BLaER1 (cell line): ENCODE measurements at regions not wholly inside any gene's neighbourhood (a gene's known extent, or its start where the extent isn't known, plus 50 kb on each side); places are given as distances from the start of the nearest gene placed in this dataset.
"Not testable (repeated sequence)": the region's sequence is repeated elsewhere in the genome, so short reads cannot be mapped to it uniquely, and the experiment has no call there.

ENCODE experiments used
- H3K27ac ChIP-seq: shearing (Covaris generic); formaldehyde crosslinking; 2 replicates; pipeline ENCODE4 v1.8.1; 2022
- H3K27me3 ChIP-seq: shearing (Covaris generic); formaldehyde crosslinking; 2 replicates; pipeline ENCODE4 v1.8.1; 2022
- H3K36me3 ChIP-seq: shearing (Covaris generic); formaldehyde crosslinking; 2 replicates; pipeline ENCODE4 v1.8.1; 2022
- H3K4me1 ChIP-seq: shearing (Covaris generic); formaldehyde crosslinking; 2 replicates; pipeline ENCODE4 v1.8.1; 2022
- H3K4me2 ChIP-seq: shearing (Covaris generic); formaldehyde crosslinking; 2 replicates; pipeline ENCODE4 v1.8.1; 2022
- H3K4me3 ChIP-seq: shearing (Covaris generic); formaldehyde crosslinking; 2 replicates; pipeline ENCODE4 v1.8.1; 2022
- H3K9ac ChIP-seq: shearing (Covaris generic); formaldehyde crosslinking; 2 replicates; pipeline ENCODE4 v1.8.1; 2022
- H3K9me3 ChIP-seq: shearing (Covaris generic); formaldehyde crosslinking; 2 replicates; pipeline ENCODE4 v1.8.1; 2022
- H4K20me1 ChIP-seq: shearing (Covaris generic); formaldehyde crosslinking; 2 replicates; pipeline ENCODE4 v1.8.1; 2022

DNA sequence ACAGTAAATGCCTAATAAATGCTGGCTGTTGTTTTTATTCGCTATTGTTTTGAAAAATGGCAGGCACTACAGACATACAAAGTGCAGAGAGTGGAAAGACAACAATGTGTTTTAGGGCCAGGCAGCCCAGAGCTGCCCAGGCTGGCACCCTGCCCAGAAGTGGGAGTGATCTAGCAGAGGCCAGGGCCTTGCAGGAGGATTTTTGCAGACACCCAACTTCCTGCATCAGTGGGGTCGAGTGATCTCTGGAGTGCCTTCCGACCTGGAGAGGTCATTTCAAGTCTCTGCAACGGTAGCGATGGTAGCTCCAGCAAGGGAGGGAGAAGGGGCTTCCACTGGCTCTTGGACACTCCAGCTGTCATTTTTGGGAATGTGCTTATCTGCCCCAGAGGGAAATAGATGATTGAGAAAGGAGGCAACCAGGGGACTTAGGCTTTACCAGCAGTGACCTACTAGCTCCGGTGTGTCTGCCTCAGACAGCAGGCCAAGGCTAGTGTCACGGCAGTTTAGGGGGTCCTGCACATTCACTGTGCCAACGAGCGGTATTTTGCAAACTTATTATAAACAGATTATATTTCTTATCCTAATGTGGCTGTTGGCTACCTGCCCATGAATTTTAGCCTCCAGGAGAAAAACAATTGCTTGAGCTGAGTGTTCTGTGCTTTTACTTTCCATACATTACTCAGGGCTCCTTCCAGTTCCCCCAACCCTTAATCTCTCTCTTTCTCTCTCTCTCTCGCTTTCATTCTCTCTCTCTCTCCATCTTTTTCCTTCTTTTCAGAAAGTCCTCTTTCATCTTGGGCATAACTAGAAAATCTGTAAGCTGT, 153.9 kb upstream of the PLGLB2 start:
- not testable (repeated sequence) for H3K4me2 ChIP-seq, H4K20me1 ChIP-seq, H3K27ac ChIP-seq

GRCh38 chr2:87594611-87594992, 153.3 kb upstream of the PLGLB2 start:
- not testable (repeated sequence) for H3K4me1 ChIP-seq, H3K27me3 ChIP-seq, H3K36me3 ChIP-seq, H4K20me1 ChIP-seq, H3K4me3 ChIP-seq, H3K9ac ChIP-seq, H3K27ac ChIP-seq
- H3K4me2 ChIP-seq = 0 out of 2 replicates have a peak overlapping the region, but pooled peaks have one; percentile 12
- H3K9me3 ChIP-seq = peaks cover 13% of the 10 kb centered on the region

More for the DNA sequence above, 153.9 kb upstream of the PLGLB2 start:
- not testable (repeated sequence) for H3K27me3 ChIP-seq, H3K4me3 ChIP-seq, H3K4me1 ChIP-seq, H3K36me3 ChIP-seq, H3K9ac ChIP-seq
- peaks cover 13% of the 10 kb centered on the region for H3K9me3 ChIP-seq

- H4K20me1 ChIP-seq, H3K4me1 ChIP-seq, H3K27ac ChIP-seq, H3K36me3 ChIP-seq, H3K9ac ChIP-seq, H3K4me3 ChIP-seq, H3K27me3 ChIP-seq: not testable (repeated sequence)
- Histone ChIP-seq H3K4me2 (peak overlapping the region; percentile 39; the same call in 1 of the 2 replicates), H3K9me3 (peaks cover 13% of the 10 kb centered on the region)
Measured at GRCh38 chr2:87595017-87595416, 152.9 kb upstream of the PLGLB2 start.

DNA sequence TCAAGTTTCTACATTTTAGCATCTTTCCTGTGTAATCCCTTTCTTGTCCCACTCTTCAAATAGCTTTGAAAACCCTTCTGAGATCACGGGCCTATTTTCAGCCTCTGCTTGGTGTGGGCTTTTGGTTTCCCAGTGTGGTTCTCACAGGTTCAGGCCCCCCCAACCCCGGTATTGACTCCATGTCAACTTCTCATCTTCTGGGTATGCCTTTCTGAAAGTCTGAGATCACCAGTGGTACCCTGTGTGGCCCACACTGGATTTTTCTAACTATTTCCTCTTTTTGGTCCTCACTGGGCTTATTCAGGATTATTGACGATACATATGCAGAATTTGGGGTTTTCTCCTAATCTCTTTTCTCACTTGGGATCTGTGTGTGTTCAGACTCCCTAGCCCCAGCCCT, 146.9 kb upstream of the PLGLB2 start:
- not testable (repeated sequence) for H3K9ac ChIP-seq, H3K36me3 ChIP-seq, H3K4me3 ChIP-seq, H4K20me1 ChIP-seq, H3K27me3 ChIP-seq, H3K27ac ChIP-seq, H3K4me1 ChIP-seq, H3K4me2 ChIP-seq, H3K9me3 ChIP-seq

DNA sequence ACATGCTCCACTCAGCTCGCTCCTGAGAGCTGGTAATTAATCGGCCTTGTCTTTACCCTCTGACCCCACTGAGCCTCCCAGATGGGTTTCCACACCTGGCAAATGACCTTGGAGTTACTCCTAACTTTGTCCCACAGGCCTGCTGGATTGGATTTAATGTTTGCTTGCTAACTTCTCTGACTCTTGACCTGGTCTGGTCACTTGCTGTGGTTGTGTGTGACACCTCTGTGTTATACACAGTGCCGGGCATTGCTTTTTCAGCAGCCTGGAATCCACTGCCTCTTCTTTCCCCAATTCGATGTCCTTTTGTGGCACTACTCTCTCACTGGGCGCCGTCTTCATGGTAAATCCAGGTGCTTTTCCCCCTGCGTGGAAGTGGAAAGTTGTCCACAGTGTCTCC, 145.8 kb upstream of the PLGLB2 start:
- not testable (repeated sequence) for H3K9ac ChIP-seq, H3K4me2 ChIP-seq, H3K36me3 ChIP-seq, H3K27ac ChIP-seq, H3K27me3 ChIP-seq, H3K4me1 ChIP-seq, H3K9me3 ChIP-seq, H4K20me1 ChIP-seq, H3K4me3 ChIP-seq

DNA sequence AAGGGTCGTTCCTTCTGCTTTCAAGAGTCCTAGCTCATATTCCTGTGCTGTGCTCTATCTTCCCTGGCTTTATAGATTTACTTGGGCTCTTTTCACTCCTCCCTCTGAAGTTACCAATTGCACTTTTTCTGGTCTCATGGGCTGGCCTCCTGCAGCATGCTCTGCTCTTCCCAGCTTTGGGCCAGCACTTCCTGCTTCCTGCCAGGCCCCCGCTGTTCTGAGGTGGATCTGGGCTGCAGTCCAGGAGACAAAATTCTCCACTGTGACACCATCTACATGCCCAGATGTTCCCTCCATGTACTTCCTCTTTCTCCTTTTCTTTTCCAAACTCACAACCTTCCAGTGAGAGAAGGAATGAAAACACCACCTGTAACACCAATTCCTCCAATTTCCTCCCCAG, 145.2 kb upstream of the PLGLB2 start:
- H3K36me3 ChIP-seq, H3K27ac ChIP-seq, H3K27me3 ChIP-seq, H3K4me3 ChIP-seq, H3K9me3 ChIP-seq, H3K4me2 ChIP-seq, H3K4me1 ChIP-seq, H4K20me1 ChIP-seq, H3K9ac ChIP-seq: not testable (repeated sequence)

DNA sequence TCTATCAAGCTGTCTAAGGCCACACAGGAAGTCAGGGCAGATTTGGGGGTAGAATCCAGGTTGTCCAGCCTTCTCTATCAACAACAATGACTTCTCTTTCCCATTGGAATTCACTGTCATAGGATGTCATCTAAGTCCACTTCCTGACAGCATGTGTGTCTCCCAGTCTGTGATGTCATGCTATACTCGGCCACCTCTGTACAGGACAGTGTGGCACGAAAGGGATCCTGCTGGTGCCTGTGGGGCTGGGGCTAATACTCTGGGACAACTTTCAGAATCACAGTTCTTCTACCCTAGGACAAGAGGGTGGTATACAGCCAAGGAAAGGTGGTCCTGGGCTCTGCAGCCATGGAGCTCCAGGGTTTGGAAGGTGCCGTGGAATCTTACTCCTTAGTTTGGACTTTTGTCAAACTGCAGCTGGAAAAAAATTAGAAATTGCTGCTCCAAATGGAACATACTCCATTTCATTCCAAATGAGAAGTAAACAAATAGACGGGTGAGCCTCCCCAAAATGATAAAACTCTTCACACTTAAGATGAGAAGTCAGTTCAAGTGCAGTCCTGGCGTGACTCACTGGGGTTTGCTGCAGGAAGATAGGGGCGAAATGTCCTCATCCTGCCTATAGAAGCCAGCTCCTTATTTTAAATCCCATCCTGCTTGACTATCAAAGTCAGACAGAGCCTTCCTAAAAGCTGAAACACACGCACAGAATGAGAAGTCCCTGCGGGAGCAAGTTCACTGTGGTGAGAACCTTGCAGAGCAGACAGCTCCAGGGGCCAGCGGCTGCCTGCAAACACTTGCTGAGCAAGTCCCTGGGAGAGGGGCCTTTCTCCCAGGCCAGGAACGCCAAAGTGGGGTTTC, 144.2 kb upstream of the PLGLB2 start:
- H3K9ac ChIP-seq, H3K4me3 ChIP-seq, H3K4me2 ChIP-seq, H3K9me3 ChIP-seq, H3K27ac ChIP-seq, H3K27me3 ChIP-seq, H3K36me3 ChIP-seq, H3K4me1 ChIP-seq, H4K20me1 ChIP-seq: not testable (repeated sequence)

- not testable (repeated sequence) for H3K4me3 ChIP-seq, H3K27ac ChIP-seq, H3K36me3 ChIP-seq, H3K4me2 ChIP-seq, H3K9ac ChIP-seq, H3K4me1 ChIP-seq, H3K27me3 ChIP-seq, H3K9me3 ChIP-seq, H4K20me1 ChIP-seq
Measured at GRCh38 chr2:87604279-87604818, 143.5 kb upstream of the PLGLB2 start.

DNA sequence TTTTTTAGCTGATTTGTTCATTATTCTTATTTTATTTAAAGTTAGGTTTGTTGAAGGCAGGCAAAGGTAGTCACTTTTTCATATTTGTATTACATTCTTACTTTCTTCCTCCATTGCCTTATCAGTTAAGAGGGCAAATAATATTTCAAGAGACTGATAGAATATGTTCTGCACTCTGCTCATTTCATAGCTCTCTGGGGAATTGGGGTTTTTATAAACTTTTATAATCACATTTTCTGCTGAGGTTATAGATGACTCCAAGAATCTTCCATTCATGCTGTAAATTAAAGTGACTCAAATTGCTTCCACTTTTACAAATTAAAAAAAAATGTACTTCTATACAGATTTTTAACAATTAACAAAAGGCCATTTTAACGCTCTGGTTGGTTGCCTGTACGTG, 142.9 kb upstream of the PLGLB2 start:
- H3K9me3 ChIP-seq, H3K4me3 ChIP-seq, H4K20me1 ChIP-seq, H3K36me3 ChIP-seq, H3K9ac ChIP-seq, H3K4me2 ChIP-seq, H3K27me3 ChIP-seq, H3K27ac ChIP-seq, H3K4me1 ChIP-seq: not testable (repeated sequence)

GRCh38 chr2:87608377-87609166, 139.3 kb upstream of the PLGLB2 start:
- H3K4me2 ChIP-seq, H3K9ac ChIP-seq: not testable (repeated sequence)

DNA sequence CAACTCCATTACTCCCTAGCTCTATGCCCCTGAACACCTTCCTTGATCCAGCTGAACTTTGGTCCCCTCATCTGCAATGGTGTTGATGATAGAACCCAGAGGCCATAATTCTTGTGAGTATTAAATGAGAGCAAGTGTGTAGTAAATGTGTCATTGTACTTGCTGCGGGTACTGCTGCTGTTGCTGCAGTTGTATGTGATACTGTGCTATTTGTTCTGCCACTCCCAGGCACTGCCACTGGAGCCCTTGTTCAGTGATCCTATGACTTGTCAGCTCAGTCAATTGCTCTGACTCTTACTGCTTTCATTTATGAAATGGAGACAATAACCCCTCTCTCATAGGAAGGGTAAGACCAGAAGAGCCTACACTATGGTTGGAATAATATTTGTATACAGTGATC, 136.9 kb upstream of the PLGLB2 start:
- not testable (repeated sequence) for H3K27me3 ChIP-seq, H3K36me3 ChIP-seq, H3K27ac ChIP-seq, H3K9me3 ChIP-seq, H3K4me1 ChIP-seq, H3K9ac ChIP-seq, H3K4me2 ChIP-seq, H4K20me1 ChIP-seq, H3K4me3 ChIP-seq

More at GRCh38 chr2:87608377-87609166, 139.3 kb upstream of the PLGLB2 start:
- H3K4me3 ChIP-seq, H3K27ac ChIP-seq, H4K20me1 ChIP-seq, H3K4me1 ChIP-seq, H3K9me3 ChIP-seq, H3K36me3 ChIP-seq, H3K27me3 ChIP-seq: not testable (repeated sequence)

- H4K20me1 ChIP-seq, H3K27ac ChIP-seq, H3K9me3 ChIP-seq, H3K36me3 ChIP-seq, H3K27me3 ChIP-seq, H3K4me3 ChIP-seq, H3K9ac ChIP-seq, H3K4me2 ChIP-seq, H3K4me1 ChIP-seq: not testable (repeated sequence)
Measured at GRCh38 chr2:87611416-87611815, 136.5 kb upstream of the PLGLB2 start.

DNA sequence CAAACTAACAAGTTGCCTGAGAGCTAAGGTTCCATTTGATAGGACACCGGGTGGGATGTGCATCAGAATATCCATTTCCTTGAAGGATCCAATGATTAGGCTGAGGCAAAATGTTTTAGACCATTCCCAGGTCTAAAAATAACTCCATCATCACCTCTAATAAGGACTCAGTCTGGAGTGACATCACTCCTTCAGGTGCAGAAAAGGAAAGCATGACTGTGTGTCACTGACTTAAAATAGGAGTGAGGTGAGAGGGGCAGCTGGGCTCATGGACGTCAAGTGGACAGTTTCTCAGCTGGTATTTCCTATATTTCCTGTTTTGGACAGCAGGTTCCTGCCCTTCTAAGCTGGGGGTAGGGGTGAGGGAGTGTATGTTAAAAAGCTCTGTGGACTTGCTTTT, 135.9 kb upstream of the PLGLB2 start:
- not testable (repeated sequence) for H3K9ac ChIP-seq, H3K27ac ChIP-seq, H3K36me3 ChIP-seq, H3K4me1 ChIP-seq, H3K27me3 ChIP-seq, H3K4me3 ChIP-seq, H3K4me2 ChIP-seq, H3K9me3 ChIP-seq, H4K20me1 ChIP-seq

DNA sequence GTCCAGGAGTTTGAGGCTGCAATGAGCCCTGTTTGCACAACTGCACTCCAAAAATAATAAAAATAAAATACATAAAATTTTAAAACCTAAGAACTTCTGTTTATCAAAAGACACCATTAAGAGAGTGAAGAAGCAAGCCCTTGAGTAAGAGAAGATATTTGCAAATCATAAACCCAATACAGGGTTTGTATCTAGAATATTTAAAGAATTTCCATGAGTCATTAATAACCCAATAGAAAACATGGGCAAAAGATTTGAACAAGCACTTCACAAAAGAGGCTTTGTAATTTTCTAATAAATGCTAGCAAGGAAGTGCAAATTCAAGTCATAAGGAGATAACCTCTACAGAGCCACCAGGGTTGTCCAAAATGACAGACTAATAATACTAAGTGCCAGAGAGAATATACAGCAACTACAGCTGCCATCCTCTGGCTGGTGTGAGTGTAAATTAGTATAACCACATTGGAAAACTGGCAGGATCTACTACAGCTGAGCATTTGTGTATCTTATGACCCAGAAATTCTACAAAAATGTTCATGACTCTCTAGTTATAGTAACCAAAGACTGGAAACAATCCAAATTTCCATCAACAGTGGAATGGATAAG, 133.0 kb upstream of the PLGLB2 start:
- not testable (repeated sequence) for H3K4me3 ChIP-seq, H3K4me2 ChIP-seq, H3K36me3 ChIP-seq, H3K27me3 ChIP-seq, H3K9me3 ChIP-seq, H3K4me1 ChIP-seq, H3K9ac ChIP-seq, H4K20me1 ChIP-seq, H3K27ac ChIP-seq
